ENCODE measurements at regions not wholly inside any gene's neighbourhood (a gene's known extent, or its start where the extent isn't known, plus 50 kb on each side); places are given as distances from the start of the nearest gene placed in this dataset.

- no peak for TF ChIP-seq CTCF (IDR thresholded peaks at IDR 0.05)
- Mint-ChIP-seq H3K4me1 (ENCODE audit: low read depth) (peaks cover 2% of the 10 kb centered on the region), H3K27me3 (no peaks in the 10 kb centered on the region), H3K27ac (no peak overlapping the region), H3K4me3 (no peak overlapping the region), H3K9me3 (no peaks in the 10 kb centered on the region), H3K36me3 (ENCODE audit: low read depth) (no peaks in the 10 kb centered on the region)
- intact Hi-C loops (cut with micrococcal nuclease) = no loop called here
- CTCF ChIA-PET = no interaction called here
- POLR2A ChIA-PET = no interaction called here
- ATAC-seq = no peak
- no peak for DNase-seq
Observed at GRCh38 chr20:50304923-50305635, 114.4 kb downstream of the CEBPB start.

GRCh38 chr20:50305636-50306477 is 115.2 kb downstream of the CEBPB start:
- no peak overlapping the region for H3K4me3 Mint-ChIP-seq
- CTCF ChIA-PET = no interaction called here
- no peaks in the 10 kb centered on the region for H3K9me3 Mint-ChIP-seq
- no peak for TF ChIP-seq CTCF (IDR thresholded peaks at IDR 0.05)
- ATAC-seq (no peak), DNase-seq (no peak)
- peaks cover 2% of the 10 kb centered on the region for H3K4me1 Mint-ChIP-seq (ENCODE audit: low read depth)
- H3K27ac Mint-ChIP-seq = no peak overlapping the region
- no peaks in the 10 kb centered on the region for H3K27me3 Mint-ChIP-seq
- POLR2A ChIA-PET = no interaction called here
- no peaks in the 10 kb centered on the region for H3K36me3 Mint-ChIP-seq (ENCODE audit: low read depth)
- intact Hi-C loops (cut with micrococcal nuclease) = no loop called here

- TF ChIP-seq CTCF (IDR thresholded peaks at IDR 0.05) = no peak
- H3K9me3 Mint-ChIP-seq = no peaks in the 10 kb centered on the region
- DNase-seq = no peak
- no peaks in the 10 kb centered on the region for H3K27me3 Mint-ChIP-seq
- CTCF ChIA-PET = no interaction called here
- POLR2A ChIA-PET = no interaction called here
- peaks cover 2% of the 10 kb centered on the region for H3K4me1 Mint-ChIP-seq (ENCODE audit: low read depth)
- H3K27ac Mint-ChIP-seq = no peak overlapping the region
- H3K36me3 Mint-ChIP-seq (ENCODE audit: low read depth) = no peaks in the 10 kb centered on the region
- intact Hi-C loops (cut with micrococcal nuclease) = no loop called here
- no peak for ATAC-seq
- H3K4me3 Mint-ChIP-seq = no peak overlapping the region
Observed at GRCh38 chr20:50306478-50307423, 116.1 kb downstream of the CEBPB start.

- no peaks in the 10 kb centered on the region for H3K36me3 Mint-ChIP-seq (ENCODE audit: low read depth)
- H3K4me3 Mint-ChIP-seq = no peak overlapping the region
- intact Hi-C loops (cut with micrococcal nuclease) = no loop called here
- no peaks in the 10 kb centered on the region for H3K9me3 Mint-ChIP-seq
- TF ChIP-seq CTCF (IDR thresholded peaks at IDR 0.05) = no peak
- H3K27ac Mint-ChIP-seq = no peak overlapping the region
- H3K27me3 Mint-ChIP-seq = no peaks in the 10 kb centered on the region
- CTCF ChIA-PET = no interaction called here
- ATAC-seq (no peak), DNase-seq (no peak)
- no peaks in the 10 kb centered on the region for H3K4me1 Mint-ChIP-seq (ENCODE audit: low read depth)
- POLR2A ChIA-PET = no interaction called here
Observed at GRCh38 chr20:50308166-50308512, 117.5 kb downstream of the CEBPB start.
